ENCODE measurements at regions not wholly inside any gene's neighbourhood (a gene's known extent, or its start where the extent isn't known, plus 50 kb on each side); places are given as distances from the start of the nearest gene placed in this dataset.
"Not testable (repeated sequence)": the region's sequence is repeated elsewhere in the genome, so short reads cannot be mapped to it uniquely, and the experiment has no call there.

- Mint-ChIP-seq H3K4me3 (no peak overlapping the region), H3K9me3 (peaks cover 4% of the 10 kb centered on the region), H3K36me3 (no peaks in the 10 kb centered on the region), H3K27ac (no peak overlapping the region), H3K27me3 (no peaks in the 10 kb centered on the region), H3K4me1 (ENCODE audit: low read depth) (no peaks in the 10 kb centered on the region)
- intact Hi-C loops (cut with micrococcal nuclease), result no loop called here
- DNase-seq, result no peak
- POLR2A ChIA-PET, result no interaction called here
- CTCF ChIA-PET, result no interaction called here
Observed at GRCh38 chr2:193867454-193867853, 1672.7 kb upstream of the TMEFF2 start.

- ChIA-PET CTCF (no interaction called here), POLR2A (interaction anchor here (0.5 kb wide), 1 partner anchor 19 kb away, joined by 3 read pairs; no protein-coding TSS in a partner anchor)
- intact Hi-C loops (cut with micrococcal nuclease), result no loop called here
- Mint-ChIP-seq H3K27me3 (no peaks in the 10 kb centered on the region), H3K9me3 (no peaks in the 10 kb centered on the region), H3K27ac (no peak overlapping the region), H3K4me3 (no peak overlapping the region), H3K36me3 (no peaks in the 10 kb centered on the region), H3K4me1 (ENCODE audit: low read depth) (no peaks in the 10 kb centered on the region)
- DNase-seq, result no peak
Observed at GRCh38 chr2:193861557-193861956, 1666.8 kb upstream of the TMEFF2 start.

- Mint-ChIP-seq H3K9me3 (no peaks in the 10 kb centered on the region), H3K4me3 (no peak overlapping the region), H3K36me3 (no peaks in the 10 kb centered on the region), H3K4me1 (ENCODE audit: low read depth) (no peaks in the 10 kb centered on the region), H3K27ac (no peak overlapping the region), H3K27me3 (no peaks in the 10 kb centered on the region)
- ChIA-PET POLR2A (no interaction called here), CTCF (no interaction called here)
- intact Hi-C loops (cut with micrococcal nuclease), result no loop called here
- DNase-seq, result no peak
Observed at GRCh38 chr2:193847991-193848390, 1653.3 kb upstream of the TMEFF2 start.

GRCh38 chr2:193847130-193847529 lies 1652.4 kb upstream of the TMEFF2 start:
- intact Hi-C loops (cut with micrococcal nuclease), result no loop called here
- Mint-ChIP-seq H3K27me3 (no peaks in the 10 kb centered on the region), H3K9me3 (no peaks in the 10 kb centered on the region), H3K4me3 (no peak overlapping the region), H3K4me1 (ENCODE audit: low read depth) (no peaks in the 10 kb centered on the region), H3K27ac (no peak overlapping the region), H3K36me3 (no peaks in the 10 kb centered on the region)
- ChIA-PET POLR2A (no interaction called here), CTCF (no interaction called here)
- DNase-seq, result no peak

- Mint-ChIP-seq H3K4me3 (no peak overlapping the region), H3K36me3 (no peaks in the 10 kb centered on the region)
- CTCF ChIA-PET, result no interaction called here
Observed at GRCh38 chr2:193845604-193846003, 1650.9 kb upstream of the TMEFF2 start.

GRCh38 chr2:193843675-193844074 lies 1648.9 kb upstream of the TMEFF2 start:
- H3K27me3 Mint-ChIP-seq, result no peaks in the 10 kb centered on the region
- no peak overlapping the region for H3K27ac Mint-ChIP-seq
- POLR2A ChIA-PET, result no interaction called here
- intact Hi-C loops (cut with micrococcal nuclease), result no loop called here
- DNase-seq, result no peak
- no peaks in the 10 kb centered on the region for H3K9me3 Mint-ChIP-seq
- H3K36me3 Mint-ChIP-seq, result no peaks in the 10 kb centered on the region
- CTCF ChIA-PET, result no interaction called here
- H3K4me1 Mint-ChIP-seq (ENCODE audit: low read depth), result no peaks in the 10 kb centered on the region
- H3K4me3 Mint-ChIP-seq, result no peak overlapping the region

More at GRCh38 chr2:193845604-193846003, 1650.9 kb upstream of the TMEFF2 start:
- no peaks in the 10 kb centered on the region for H3K9me3 Mint-ChIP-seq
- no peak overlapping the region for H3K27ac Mint-ChIP-seq
- POLR2A ChIA-PET, result no interaction called here
- intact Hi-C loops (cut with micrococcal nuclease), result no loop called here
- H3K4me1 Mint-ChIP-seq (ENCODE audit: low read depth), result no peaks in the 10 kb centered on the region
- no peak for DNase-seq
- H3K27me3 Mint-ChIP-seq, result no peaks in the 10 kb centered on the region

- Mint-ChIP-seq H3K4me1 (ENCODE audit: low read depth) (no peaks in the 10 kb centered on the region), H3K27ac (no peak overlapping the region), H3K4me3 (no peak overlapping the region), H3K27me3 (no peaks in the 10 kb centered on the region), H3K9me3 (no peaks in the 10 kb centered on the region), H3K36me3 (no peaks in the 10 kb centered on the region)
- no peak for DNase-seq
- intact Hi-C loops (cut with micrococcal nuclease), result no loop called here
- ChIA-PET CTCF (no interaction called here), POLR2A (no interaction called here)
Observed at GRCh38 chr2:193841384-193842150, 1646.8 kb upstream of the TMEFF2 start.

GRCh38 chr2:193837111-193837738 lies 1642.5 kb upstream of the TMEFF2 start:
- intact Hi-C loops (cut with micrococcal nuclease), result no loop called here
- no peak for DNase-seq
- ChIA-PET POLR2A (no interaction called here), CTCF (no interaction called here)
- Mint-ChIP-seq H3K4me1 (ENCODE audit: low read depth) (no peaks in the 10 kb centered on the region), H3K27ac (no peak overlapping the region), H3K4me3 (no peak overlapping the region), H3K36me3 (no peaks in the 10 kb centered on the region), H3K9me3 (peaks cover 3% of the 10 kb centered on the region), H3K27me3 (no peaks in the 10 kb centered on the region)

- H3K36me3 Mint-ChIP-seq; DNase-seq; H3K4me3 Mint-ChIP-seq; H3K27me3 Mint-ChIP-seq; intact Hi-C loops (cut with micrococcal nuclease); H3K4me1 Mint-ChIP-seq (ENCODE audit: low read depth); H3K9me3 Mint-ChIP-seq; CTCF ChIA-PET; POLR2A ChIA-PET; H3K27ac Mint-ChIP-seq: not testable (repeated sequence)
Observed at GRCh38 chr2:193836424-193837006, 1641.8 kb upstream of the TMEFF2 start.

- H3K9me3 Mint-ChIP-seq; DNase-seq; H3K36me3 Mint-ChIP-seq; POLR2A ChIA-PET; H3K27ac Mint-ChIP-seq; CTCF ChIA-PET; H3K4me3 Mint-ChIP-seq; H3K27me3 Mint-ChIP-seq; H3K4me1 Mint-ChIP-seq (ENCODE audit: low read depth): not testable (repeated sequence)
- intact Hi-C loops (cut with micrococcal nuclease), result loop anchor here (1.0 kb wide), 1 partner anchor 10 kb away; no protein-coding TSS in a partner anchor
Observed at GRCh38 chr2:193833895-193834294, 1639.2 kb upstream of the TMEFF2 start.

GRCh38 chr2:193824474-193824873 lies 1629.7 kb upstream of the TMEFF2 start:
- Mint-ChIP-seq H3K4me3 (no peak overlapping the region), H3K4me1 (ENCODE audit: low read depth) (no peaks in the 10 kb centered on the region), H3K27me3 (no peaks in the 10 kb centered on the region), H3K9me3 (peaks cover 6% of the 10 kb centered on the region), H3K27ac (no peak overlapping the region), H3K36me3 (no peaks in the 10 kb centered on the region)
- intact Hi-C loops (cut with micrococcal nuclease), result loop anchor here (1.0 kb wide), 1 partner anchor 10 kb away; no protein-coding TSS in a partner anchor
- ChIA-PET CTCF (no interaction called here), POLR2A (no interaction called here)
- DNase-seq, result no peak

- intact Hi-C loops (cut with micrococcal nuclease), result no loop called here
- no peaks in the 10 kb centered on the region for H3K36me3 Mint-ChIP-seq
- H3K4me1 Mint-ChIP-seq (ENCODE audit: low read depth), result no peaks in the 10 kb centered on the region
- no peak for DNase-seq
- no peak overlapping the region for H3K4me3 Mint-ChIP-seq
- H3K27me3 Mint-ChIP-seq, result no peaks in the 10 kb centered on the region
- H3K9me3 Mint-ChIP-seq, result peaks cover 10% of the 10 kb centered on the region
- H3K27ac Mint-ChIP-seq, result no peak overlapping the region
- POLR2A ChIA-PET, result no interaction called here
- CTCF ChIA-PET, result no interaction called here
Observed at GRCh38 chr2:193818801-193819499, 1624.2 kb upstream of the TMEFF2 start.

Data from activated CD4-positive, alpha-beta memory T cell treated with anti-CD3 and anti-CD28 coated beads for 36 hours (primary cell).